K562 (cell line): ENCODE measurements at regions not wholly inside any gene's neighbourhood (a gene's known extent, or its start where the extent isn't known, plus 50 kb on each side); places are given as distances from the start of the nearest gene placed in this dataset.
"Not testable (repeated sequence)": the region's sequence is repeated elsewhere in the genome, so short reads cannot be mapped to it uniquely, and the experiment has no call there.

Experiments used
- ATAC-seq: fragments of 200-7000 bp; cut with Tn5 transposase; 3 replicates; pipeline ENCODE4 v1.9.1; 2020; ENCODE audit warnings: moderate library complexity
- BruUV-seq: library from RNA; stranded (reverse); fragments of 400-500 nt; replicated peaks from 2 replicates; lab custom pipeline; 2021; lab: Mats Ljungman, UMichigan
- CTCF ChIA-PET: fragments of 300-600 bp; formaldehyde crosslinking; extraction: SDS; loops from one replicate; lab custom pipeline; 2021; ENCODE audit warnings: low intra/inter-chr PET ratio; lab: Yijun Ruan, JAX
- POLR2A ChIA-PET: fragments of 300-600, 350-650 bp; sonication (Branson Sonifier 250); formaldehyde crosslinking; extraction: SDS; loops from one replicate; lab custom pipeline; 2021; ENCODE audit warnings: antibody characterized with exemption, inconsistent platforms; lab: Yijun Ruan, JAX
- DNase-seq, 4 experiments: peaks; one replicate each; pipeline versions ENCODE4 v3.0.0 to v3.0.0-alpha.2; 2011 to 2018; ENCODE audit warnings: low spot score in 3 of 4, mixed read lengths in 3 of 4; ENCODE audit errors: extremely low read depth in 1 of 4
- FAIRE-seq: peaks from 2 replicates; lab custom pipeline; 2011; peaks lifted over from hg19 to GRCh38; lab: Jason Lieb, UNC
- H2AFZ ChIP-seq: 2 replicates; pipeline ENCODE4 v1.6.0; 2011; ENCODE audit warnings: low read depth, low read length, control low read depth, inconsistent platforms
- H3K27ac ChIP-seq: fragments of 200-600 bp; 3 replicates; pipeline ENCODE4 v1.8.0; 2011; ENCODE audit warnings: low read depth, mild to moderate bottlenecking, control low read depth, inconsistent platforms, low read length, moderate library complexity, mixed read lengths; ENCODE audit errors: extremely low read depth
- H3K27me3 ChIP-seq, 2 experiments: fragments of 300-600 bp in 1 of 2; 2 replicates in 1 of 2; 3 replicates in 1 of 2; pipeline versions ENCODE4 v1.6.0 to v1.8.0; 2011; ENCODE audit warnings: inconsistent platforms in 2 of 2, low read length in 2 of 2, mild to moderate bottlenecking in 1 of 2, mixed read lengths in 1 of 2, moderate library complexity in 1 of 2; ENCODE audit not compliant: control insufficient read depth in 2 of 2, insufficient read depth in 2 of 2
- H3K36me3 ChIP-seq: fragments of 300-600 bp; 3 replicates; pipeline ENCODE4 v1.8.0; 2011; ENCODE audit warnings: mild to moderate bottlenecking, low read length, inconsistent platforms; ENCODE audit not compliant: control insufficient read depth, insufficient read depth
- H3K4me1 ChIP-seq, 2 experiments: fragments of 200-600 bp in 1 of 2; replicated peaks in 1 of 2; 2 replicates in 1 of 2; 3 replicates in 1 of 2; pipeline versions ENCODE4 v1.5.1 to v1.8.0; 2011; ENCODE audit warnings: inconsistent platforms in 2 of 2, low read length in 2 of 2, mild to moderate bottlenecking in 1 of 2, mixed read lengths in 1 of 2, moderate library complexity in 1 of 2; ENCODE audit not compliant: control insufficient read depth in 2 of 2, insufficient read depth in 2 of 2
- H3K4me2 ChIP-seq: 2 replicates; pipeline ENCODE4 v1.6.1; 2011; ENCODE audit warnings: low read length, control low read depth, inconsistent platforms, mixed read lengths; ENCODE audit not compliant: insufficient read depth
- H3K4me3 ChIP-seq: fragments of 200-600 bp; sonication (generic), shearing (Covaris generic); 2 replicates; pipeline ENCODE4 v1.5.1; 2016; ENCODE audit warnings: control low read depth, inconsistent platforms
- H3K79me2 ChIP-seq: fragments of 200-600 bp; 3 replicates; pipeline ENCODE4 v1.8.0; 2011; ENCODE audit warnings: low read length, inconsistent platforms; ENCODE audit not compliant: control insufficient read depth, insufficient read depth
- H3K9ac ChIP-seq, 2 experiments: 2 replicates each; pipeline versions ENCODE4 v1.6.0 to v1.6.1; 2011; ENCODE audit warnings: low read depth in 2 of 2, low read length in 2 of 2, control low read depth in 1 of 2, inconsistent platforms in 1 of 2, mild to moderate bottlenecking in 1 of 2, mixed read lengths in 1 of 2; ENCODE audit not compliant: insufficient read depth in 1 of 2
- H3K9me1 ChIP-seq: one replicate; pipeline ENCODE4 v1.6.0; 2011; ENCODE audit warnings: inconsistent platforms, mild to moderate bottlenecking, low read length, moderate library complexity; ENCODE audit not compliant: control insufficient read depth, insufficient read depth
- H3K9me3 ChIP-seq: replicated peaks from 2 replicates; pipeline ENCODE4 v1.5.1; 2011; ENCODE audit warnings: low read depth, low read length, inconsistent platforms; ENCODE audit not compliant: control insufficient read depth, insufficient read depth
- H4K20me1 ChIP-seq: replicated peaks from 2 replicates; pipeline ENCODE4 v1.6.1; 2011; ENCODE audit warnings: low read length, inconsistent platforms, mixed read lengths; ENCODE audit not compliant: control insufficient read depth, insufficient read depth
- BHLHE40 ChIP-seq: IDR thresholded peaks from 2 replicates; pipeline ENCODE4 v1.6.1; 2011; ENCODE audit warnings: low read length, improper control_type of control experiment
- FOSL1 ChIP-seq: fragments of 200-800 bp; sonication (Bioruptor generic); conservative IDR thresholded peaks from 2 replicates; pipeline ENCODE4 v1.6.1; 2016; ENCODE audit warnings: missing genetic modification characterization, missing compliant biosample characterization
- NR2C2 ChIP-seq, 2 experiments: fragments of 200-800 bp in 1 of 2; sonication (Bioruptor generic) in 1 of 2; sonication (generic) in 1 of 2; formaldehyde crosslinking in 1 of 2; IDR thresholded peaks; 2 replicates each; pipeline versions ENCODE4 v1.6.1 to v1.8.0; 2016 to 2022; ENCODE audit warnings: mild to moderate bottlenecking in 1 of 2, missing compliant biosample characterization in 1 of 2, missing genetic modification characterization in 1 of 2, missing genetic modification reagents in 1 of 2
- WGBS: fragments of 100-300 bp; shearing (Covaris generic); methylation state at CpG from one replicate; pipeline ENCODE4 v1.1.6; 2016; ENCODE audit warnings: low coverage, mixed read lengths; ENCODE audit not compliant: insufficient coverage; ENCODE audit errors: missing lambda C conversion rate; 5-methylcytosine and 5-hydroxymethylcytosine counted together
- in situ Hi-C: fragments of 300-500 bp; cut with MboI; formaldehyde crosslinking; loops from 4 replicates; pipeline ENCODE4 v1.15.0; 2018; ENCODE audit warnings: inconsistent platforms, mixed read lengths
- intact Hi-C: fragments of 100-400 bp; cut with micrococcal nuclease; formaldehyde crosslinking; loops from 2 replicates; pipeline ENCODE4 v1.14.2; 2022
- TF ChIP-seq, protein P1 (sequence below): fragments of 250-450 bp; sonication (Bioruptor Pico); IDR thresholded peaks from 2 replicates; pipeline ENCODE4 v1.4.0; 2020

DNA sequence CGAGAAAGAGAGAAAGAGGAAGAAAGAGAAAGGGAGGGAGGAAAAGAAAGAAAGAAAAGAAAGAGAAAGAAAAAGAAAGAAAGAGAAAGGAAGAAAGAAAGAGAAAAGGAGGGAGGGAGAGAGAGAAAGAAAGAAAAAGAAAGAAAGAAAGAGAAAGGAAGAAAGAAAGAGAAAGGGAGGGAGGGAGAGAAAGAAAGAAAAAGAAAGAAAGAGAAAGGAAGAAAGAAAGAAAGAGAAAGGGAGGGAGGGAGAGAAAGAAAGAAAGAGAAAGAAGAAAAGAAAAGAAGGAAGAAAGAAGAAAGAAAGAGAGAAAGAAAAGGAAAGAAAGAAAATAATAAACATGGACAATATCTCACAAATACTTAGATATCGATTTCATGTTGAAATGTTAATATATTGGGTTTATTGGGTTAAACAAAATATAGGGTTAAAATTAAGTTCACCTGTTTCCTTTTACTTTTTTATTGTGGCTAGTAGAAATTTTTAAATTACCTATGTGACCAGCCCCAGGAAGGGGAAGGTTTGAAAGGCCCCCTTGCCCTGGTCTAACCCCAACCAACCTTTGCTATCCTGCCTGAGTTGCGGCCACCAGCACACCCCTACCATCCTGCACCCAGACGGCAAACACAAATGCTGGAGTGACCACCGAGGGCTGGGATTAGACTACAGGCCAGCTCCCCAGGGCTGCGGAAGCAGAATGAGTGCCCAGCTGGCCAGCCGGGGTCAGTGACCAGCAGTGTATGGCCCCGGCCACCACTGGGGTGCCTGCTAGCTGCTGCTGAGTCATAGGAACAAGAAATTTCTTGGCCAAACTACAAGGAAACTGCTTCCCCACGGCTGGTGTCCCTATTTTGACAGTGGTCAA lies 81.0 kb upstream of the FGF3 start (continued):
- TF ChIP-seq, protein P1, sequence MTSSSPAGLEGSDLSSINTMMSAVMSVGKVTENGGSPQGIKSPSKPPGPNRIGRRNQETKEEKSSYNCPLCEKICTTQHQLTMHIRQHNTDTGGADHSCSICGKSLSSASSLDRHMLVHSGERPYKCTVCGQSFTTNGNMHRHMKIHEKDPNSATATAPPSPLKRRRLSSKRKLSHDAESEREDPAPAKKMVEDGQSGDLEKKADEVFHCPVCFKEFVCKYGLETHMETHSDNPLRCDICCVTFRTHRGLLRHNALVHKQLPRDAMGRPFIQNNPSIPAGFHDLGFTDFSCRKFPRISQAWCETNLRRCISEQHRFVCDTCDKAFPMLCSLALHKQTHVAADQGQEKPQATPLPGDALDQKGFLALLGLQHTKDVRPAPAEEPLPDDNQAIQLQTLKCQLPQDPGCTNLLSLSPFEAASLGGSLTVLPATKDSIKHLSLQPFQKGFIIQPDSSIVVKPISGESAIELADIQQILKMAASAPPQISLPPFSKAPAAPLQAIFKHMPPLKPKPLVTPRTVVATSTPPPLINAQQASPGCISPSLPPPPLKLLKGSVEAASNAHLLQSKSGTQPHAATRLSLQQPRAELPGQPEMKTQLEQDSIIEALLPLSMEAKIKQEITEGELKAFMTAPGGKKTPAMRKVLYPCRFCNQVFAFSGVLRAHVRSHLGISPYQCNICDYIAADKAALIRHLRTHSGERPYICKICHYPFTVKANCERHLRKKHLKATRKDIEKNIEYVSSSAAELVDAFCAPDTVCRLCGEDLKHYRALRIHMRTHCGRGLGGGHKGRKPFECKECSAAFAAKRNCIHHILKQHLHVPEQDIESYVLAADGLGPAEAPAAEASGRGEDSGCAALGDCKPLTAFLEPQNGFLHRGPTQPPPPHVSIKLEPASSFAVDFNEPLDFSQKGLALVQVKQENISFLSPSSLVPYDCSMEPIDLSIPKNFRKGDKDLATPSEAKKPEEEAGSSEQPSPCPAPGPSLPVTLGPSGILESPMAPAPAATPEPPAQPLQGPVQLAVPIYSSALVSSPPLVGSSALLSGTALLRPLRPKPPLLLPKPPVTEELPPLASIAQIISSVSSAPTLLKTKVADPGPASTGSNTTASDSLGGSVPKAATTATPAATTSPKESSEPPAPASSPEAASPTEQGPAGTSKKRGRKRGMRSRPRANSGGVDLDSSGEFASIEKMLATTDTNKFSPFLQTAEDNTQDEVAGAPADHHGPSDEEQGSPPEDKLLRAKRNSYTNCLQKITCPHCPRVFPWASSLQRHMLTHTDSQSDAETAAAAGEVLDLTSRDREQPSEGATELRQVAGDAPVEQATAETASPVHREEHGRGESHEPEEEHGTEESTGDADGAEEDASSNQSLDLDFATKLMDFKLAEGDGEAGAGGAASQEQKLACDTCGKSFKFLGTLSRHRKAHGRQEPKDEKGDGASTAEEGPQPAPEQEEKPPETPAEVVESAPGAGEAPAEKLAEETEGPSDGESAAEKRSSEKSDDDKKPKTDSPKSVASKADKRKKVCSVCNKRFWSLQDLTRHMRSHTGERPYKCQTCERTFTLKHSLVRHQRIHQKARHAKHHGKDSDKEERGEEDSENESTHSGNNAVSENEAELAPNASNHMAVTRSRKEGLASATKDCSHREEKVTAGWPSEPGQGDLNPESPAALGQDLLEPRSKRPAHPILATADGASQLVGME (CRISPR knock-in tag): no peak
- no peak for TF ChIP-seq BHLHE40

DNA sequence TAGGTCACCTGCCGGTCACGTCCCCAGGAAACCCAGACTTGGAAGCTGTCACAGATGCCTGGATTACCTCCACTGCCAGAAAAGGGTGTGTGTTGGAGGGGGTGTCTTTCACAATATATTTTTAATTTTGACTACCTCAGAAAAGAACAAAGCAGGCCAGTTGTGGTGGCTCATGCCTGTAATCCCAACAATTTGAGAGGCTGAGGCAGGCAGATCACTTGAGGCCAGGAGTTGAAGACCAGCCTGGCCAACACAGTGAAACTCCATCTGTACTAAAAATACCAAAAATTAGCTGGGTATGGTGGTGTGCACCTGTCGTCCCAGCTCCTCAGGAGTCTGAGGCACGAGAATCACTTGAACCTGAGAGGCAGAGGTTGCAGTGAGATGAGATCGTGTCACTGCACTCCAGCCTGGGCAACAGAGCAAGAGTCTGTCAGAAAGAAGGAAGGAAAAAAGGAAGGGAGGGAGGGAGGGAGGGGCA lies 81.6 kb upstream of the FGF3 start:
- H3K9me1 ChIP-seq; H3K27ac ChIP-seq; in situ Hi-C loops; H3K4me2 ChIP-seq; H3K9me3 ChIP-seq; DNase-seq; FAIRE-seq; ATAC-seq; H2AFZ ChIP-seq; H3K36me3 ChIP-seq; intact Hi-C loops; H3K79me2 ChIP-seq; CTCF ChIA-PET; BruUV-seq; H3K27me3 ChIP-seq; H3K4me3 ChIP-seq; TF ChIP-seq NR2C2 (CRISPR knock-in tag; IDR thresholded peaks at IDR 0.05): not testable (repeated sequence)
- peaks cover 11 to 27% of the 10 kb centered on the region in 2 experiments; a peak in 4 of 5 replicates for H3K4me1 ChIP-seq
- 5% methylated on average over 5 of the region's 5 CpGs for WGBS
- H3K9ac ChIP-seq: 0 out of 4 replicates have a peak overlapping the region, but pooled peaks of 1 of the 2 experiments have one; percentile 61
- peak; percentile 11; the same call in 1 of the 2 replicates for TF ChIP-seq NR2C2 (tag; IDR thresholded peaks at IDR 0.05)
- TF ChIP-seq FOSL1 (tag): 0 out of 2 replicates have a peak, but pooled peaks have one; percentile 17
- POLR2A ChIA-PET: interaction anchor here (0.6 kb wide), 2 partner anchors 11 to 559 kb away, joined by 3 read pairs; no protein-coding TSS in a partner anchor
- peaks cover 14% of the 10 kb centered on the region for H4K20me1 ChIP-seq
